H1 (cell line): ENCODE measurements at regions not wholly inside any gene's neighbourhood (a gene's known extent, or its start where the extent isn't known, plus 50 kb on each side); places are given as distances from the start of the nearest gene placed in this dataset.
"Not testable (repeated sequence)": the region's sequence is repeated elsewhere in the genome, so short reads cannot be mapped to it uniquely, and the experiment has no call there.

ENCODE experiments used
- CTCF ChIA-PET: fragments of 300-600 bp; sonication (Branson Sonifier 250); formaldehyde crosslinking; loops from one replicate; lab custom pipeline; 2021; ENCODE audit not compliant: partially characterized antibody; lab: Charles Lee
- POLR2A ChIA-PET: fragments of 300-600 bp; sonication (Branson Sonifier 250); formaldehyde crosslinking; loops from one replicate; lab custom pipeline; 2021; ENCODE audit warnings: inconsistent platforms; ENCODE audit not compliant: partially characterized antibody; lab: Charles Lee
- DNase-seq, 2 experiments: peaks; one replicate each; pipeline versions ENCODE4 v3.0.0 to v3.0.0-alpha.2; 2010 to 2022; ENCODE audit warnings: low spot score in 2 of 2, low read depth in 1 of 2, mixed read lengths in 1 of 2
- FAIRE-seq: peaks from 2 replicates; lab custom pipeline; 2011; peaks lifted over from hg19 to GRCh38; lab: Jason Lieb, UNC
- H2AFZ ChIP-seq: 2 replicates; pipeline ENCODE4 v1.8.1; 2012; ENCODE audit warnings: low read length, inconsistent platforms
- H2AK5ac ChIP-seq: 2 replicates; pipeline ENCODE4 v1.6.1; 2013; ENCODE audit warnings: low read depth, low read length
- H2BK120ac ChIP-seq: replicated peaks from 2 replicates; pipeline ENCODE3; 2013; ENCODE audit warnings: low read depth, low read length, inconsistent platforms
- H2BK12ac ChIP-seq: 2 replicates; pipeline ENCODE4 v1.6.1; 2013; ENCODE audit warnings: low read depth, low read length
- H2BK15ac ChIP-seq: 2 replicates; pipeline ENCODE4 v1.6.1; 2013; ENCODE audit warnings: low read length
- H2BK20ac ChIP-seq: 2 replicates; pipeline ENCODE4 v1.6.1; 2013; ENCODE audit warnings: low read length
- H2BK5ac ChIP-seq: 2 replicates; pipeline ENCODE4 v1.6.1; 2013; ENCODE audit warnings: low read depth, low read length
- H3K14ac ChIP-seq: 2 replicates; pipeline ENCODE4 v1.6.1; 2013; ENCODE audit warnings: inconsistent platforms; ENCODE audit not compliant: insufficient read length
- H3K18ac ChIP-seq: 2 replicates; pipeline ENCODE4 v1.6.1; 2013; ENCODE audit warnings: low read length; ENCODE audit errors: extremely low read depth
- H3K23ac ChIP-seq: 2 replicates; pipeline ENCODE4 v1.6.1; 2013; ENCODE audit warnings: inconsistent platforms; ENCODE audit not compliant: insufficient read length
- H3K23me2 ChIP-seq: 2 replicates; pipeline ENCODE4 v1.6.1; 2013; ENCODE audit warnings: low read depth, low read length
- H3K27ac ChIP-seq: 2 replicates; pipeline ENCODE4 v1.6.1; 2011; ENCODE audit warnings: low read depth, low read length, inconsistent platforms
- H3K27me3 ChIP-seq, 4 experiments: replicated peaks in 1 of 4; 1 replicate in 1 of 4; 2 replicates in 3 of 4; pipeline versions ENCODE4 v1.6.1 to v1.8.1; 2011 to 2013; ENCODE audit warnings: low read length in 3 of 4, mild to moderate bottlenecking in 3 of 4, inconsistent platforms in 2 of 4, mixed read lengths in 2 of 4, moderate library complexity in 1 of 4; ENCODE audit not compliant: control insufficient read depth in 3 of 4, insufficient read depth in 3 of 4; ENCODE audit errors: extremely low read depth in 1 of 4
- H3K36me3 ChIP-seq, 4 experiments: 2 replicates each; pipeline versions ENCODE4 v1.6.1 to v1.8.1; 2011 to 2013; ENCODE audit warnings: mild to moderate bottlenecking in 4 of 4, low read length in 3 of 4, moderate library complexity in 2 of 4, control low read depth in 1 of 4, inconsistent platforms in 1 of 4; ENCODE audit not compliant: insufficient read depth in 4 of 4, control insufficient read depth in 2 of 4
- H3K4ac ChIP-seq: replicated peaks from 2 replicates; pipeline ENCODE3; 2013; ENCODE audit warnings: low read length, low read depth, mixed read lengths, inconsistent platforms; ENCODE audit not compliant: insufficient read length
- H3K4me1 ChIP-seq, 4 experiments: replicated peaks in 1 of 4; 1 replicate in 1 of 4; 2 replicates in 3 of 4; pipeline versions ENCODE4 v1.6.1 to v1.8.1; 2011 to 2013; ENCODE audit warnings: low read length in 3 of 4, inconsistent platforms in 2 of 4, mixed read lengths in 1 of 4; ENCODE audit not compliant: insufficient read depth in 4 of 4, control insufficient read depth in 3 of 4
- H3K4me2 ChIP-seq, 2 experiments: 2 replicates each; pipeline versions ENCODE4 v1.6.1 to v1.8.1; 2011 to 2013; ENCODE audit warnings: low read depth in 2 of 2, low read length in 2 of 2, control low read depth in 1 of 2, inconsistent platforms in 1 of 2, mild to moderate bottlenecking in 1 of 2; ENCODE audit not compliant: insufficient read depth in 1 of 2
- H3K4me3 ChIP-seq, 4 experiments: fragments of 200-600, 300-600 bp in 1 of 4; sonication (generic), shearing (Covaris generic), sonication (Bioruptor Twin) in 1 of 4; 2 replicates each; pipeline versions ENCODE4 v1.5.1 to v1.8.1; 2011 to 2016; ENCODE audit warnings: low read length in 4 of 4, low read depth in 3 of 4, control low read depth in 2 of 4, inconsistent platforms in 2 of 4, mild to moderate bottlenecking in 2 of 4, mixed read lengths in 1 of 4, moderate library complexity in 1 of 4; ENCODE audit not compliant: insufficient read depth in 2 of 4; ENCODE audit errors: extremely low read depth in 1 of 4
- H3K56ac ChIP-seq: replicated peaks from 2 replicates; pipeline ENCODE3; 2013; ENCODE audit warnings: low read depth, mild to moderate bottlenecking, mixed read lengths, low read length, inconsistent platforms; ENCODE audit not compliant: insufficient read length
- H3K79me1 ChIP-seq: 2 replicates; pipeline ENCODE4 v1.6.1; 2013; ENCODE audit warnings: low read depth, low read length, control low read depth
- H3K79me2 ChIP-seq, 2 experiments: 2 replicates each; pipeline versions ENCODE4 v1.6.1 to v1.8.1; 2012 to 2013; ENCODE audit warnings: low read length in 2 of 2, mild to moderate bottlenecking in 2 of 2, inconsistent platforms in 1 of 2; ENCODE audit not compliant: insufficient read depth in 2 of 2, control insufficient read depth in 1 of 2
- H3K9ac ChIP-seq, 4 experiments: replicated peaks in 1 of 4; 1 replicate in 1 of 4; 2 replicates in 3 of 4; pipeline versions ENCODE4 v1.6.1 to v1.8.1; 2011 to 2013; ENCODE audit warnings: low read depth in 3 of 4, low read length in 3 of 4, control low read depth in 2 of 4, mild to moderate bottlenecking in 2 of 4, moderate library complexity in 2 of 4, inconsistent platforms in 1 of 4; ENCODE audit errors: extremely low read depth in 1 of 4
- H3K9me3 ChIP-seq, 2 experiments: 2 replicates each; pipeline versions ENCODE4 v1.6.1 to v1.8.1; 2012 to 2013; ENCODE audit warnings: mild to moderate bottlenecking in 2 of 2, moderate library complexity in 2 of 2, control low read depth in 1 of 2, inconsistent platforms in 1 of 2, low read depth in 1 of 2, low read length in 1 of 2, mixed read lengths in 1 of 2; ENCODE audit not compliant: insufficient read depth in 2 of 2
- H4K20me1 ChIP-seq, 2 experiments: replicated peaks in 1 of 2; 2 replicates each; pipeline versions ENCODE3 to v1.8.1; 2011 to 2013; ENCODE audit warnings: inconsistent platforms in 2 of 2, low read length in 2 of 2, mild to moderate bottlenecking in 1 of 2; ENCODE audit not compliant: insufficient read depth in 2 of 2, control insufficient read depth in 1 of 2
- H4K5ac ChIP-seq: 2 replicates; pipeline ENCODE4 v1.6.1; 2013; ENCODE audit warnings: low read length, low read depth, mixed read lengths, inconsistent platforms; ENCODE audit not compliant: insufficient read length
- H4K8ac ChIP-seq: 2 replicates; pipeline ENCODE4 v1.8.0; 2013; ENCODE audit warnings: mild to moderate bottlenecking, moderate library complexity, low read length, inconsistent platforms; ENCODE audit not compliant: insufficient read depth; ENCODE audit errors: extremely low read depth
- H4K91ac ChIP-seq: replicated peaks from 2 replicates; pipeline ENCODE3; 2013; ENCODE audit warnings: low read length, mixed read lengths, inconsistent platforms; ENCODE audit not compliant: insufficient read length
- WGBS, 2 experiments: shearing (Covaris generic) in 1 of 2; methylation state at CpG; one replicate each; pipeline versions ENCODE4 v1.1.6 to v1.1.7; 2013 to 2015; ENCODE audit warnings: low lambda C conversion rate in 2 of 2, mixed read lengths in 2 of 2, inconsistent platforms in 1 of 2, low coverage in 1 of 2, missing lambda C conversion rate in 1 of 2; ENCODE audit not compliant: insufficient replicate concordance in 2 of 2, insufficient coverage in 1 of 2, insufficient read length in 1 of 2; ENCODE audit errors: extremely low coverage in 1 of 2, missing lambda C conversion rate in 1 of 2; 5-methylcytosine and 5-hydroxymethylcytosine counted together

DNA sequence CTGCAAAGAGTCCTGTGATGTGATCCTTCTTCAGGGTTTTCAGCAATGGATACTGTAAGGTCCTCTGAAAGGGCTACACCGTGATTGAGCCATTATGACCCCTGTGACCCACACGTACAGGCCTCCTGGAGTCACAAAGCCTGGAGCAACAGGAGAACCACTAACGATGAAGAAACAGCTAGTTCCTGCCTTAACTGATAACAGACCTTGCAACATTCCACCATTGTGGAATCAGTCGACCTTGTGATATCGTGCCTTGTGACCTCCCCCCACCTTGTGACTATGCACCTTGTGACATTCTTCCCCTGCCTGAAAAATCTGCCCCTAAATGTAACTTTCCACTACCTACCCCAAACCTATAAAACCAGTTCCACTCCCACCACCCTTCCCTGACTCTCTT lies 1235.4 kb downstream of the OTOL1 start:
- H3K4ac ChIP-seq, H3K9me3 ChIP-seq, H3K79me2 ChIP-seq, H3K36me3 ChIP-seq, H3K27ac ChIP-seq, H3K56ac ChIP-seq, H3K23ac ChIP-seq, H4K91ac ChIP-seq, H2BK120ac ChIP-seq, DNase-seq, H4K20me1 ChIP-seq, H3K18ac ChIP-seq, CTCF ChIA-PET, H3K9ac ChIP-seq, H3K79me1 ChIP-seq, POLR2A ChIA-PET, H2BK15ac ChIP-seq, H3K4me3 ChIP-seq, H3K27me3 ChIP-seq, H4K8ac ChIP-seq, H2AFZ ChIP-seq, FAIRE-seq, H3K23me2 ChIP-seq, H3K14ac ChIP-seq, H4K5ac ChIP-seq, H3K4me1 ChIP-seq, H3K4me2 ChIP-seq: not testable (repeated sequence)
- Histone ChIP-seq H2BK5ac (0 out of 2 replicates have a peak overlapping the region, but pooled peaks have one; percentile 55), H2BK20ac (peak overlapping the region; percentile 69; the same call in 1 of the 2 replicates), H2BK12ac (0 out of 2 replicates have a peak overlapping the region, but pooled peaks have one; percentile 46), H2AK5ac (peak overlapping the region; percentile 90; the same call in 1 of the 2 replicates)
- 96% methylated on average over 5 of the region's 5 CpGs; no CpG with 5 or more reads in 1 of the 2 experiments for WGBS, 2 experiments
